Lower leg skin (tissue), 4 donors: ENCODE measurements at regions not wholly inside any gene's neighbourhood (a gene's known extent, or its start where the extent isn't known, plus 50 kb on each side); places are given as distances from the start of the nearest gene placed in this dataset.

Experiments used
- DNase-seq, 2 donors: peaks; one replicate each; pipeline ENCODE4 v3.0.0-alpha.2; 2019; ENCODE audit warnings: low spot score in 2 of 2
- H3K4me3 ChIP-seq: fragments of 200-600 bp; sonication (generic); 2 replicates; pipeline ENCODE4 v1.5.1; 2017; ENCODE audit warnings: mild to moderate bottlenecking, low read depth; ENCODE audit not compliant: poor library complexity, severe bottlenecking
- CTCF ChIP-seq, 3 donors: fragments of 450-650 bp; IDR thresholded peaks; one replicate each; pipeline ENCODE4 v1.5.1; 2016; ENCODE audit warnings: antibody characterized with exemption in 3 of 3, mild to moderate bottlenecking in 3 of 3, moderate library complexity in 2 of 3
- POLR2A ChIP-seq, 2 donors: fragments of 450-650 bp; IDR thresholded peaks; one replicate each; pipeline ENCODE4 v1.6.1; 2016 to 2017; ENCODE audit warnings: antibody characterized with exemption in 2 of 2, mild to moderate bottlenecking in 1 of 2, moderate library complexity in 1 of 2
- WGBS, 2 donors: methylation state at CpG; one replicate each; pipeline ENCODE4 v1.1.5; 2018; 5-methylcytosine and 5-hydroxymethylcytosine counted together
- intact Hi-C: fragments of 100-400 bp; cut with DNase I; formaldehyde crosslinking; loops from one replicate; pipeline ENCODE4 v1.15.0; 2023; ENCODE audit warnings: low total_unique reads

GRCh38 chr5:74138721-74139120 lies 501.8 kb downstream of the ENC1 start:
- intact Hi-C loops: no loop called here
- no peak overlapping the region for H3K4me3 ChIP-seq
- no peak for TF ChIP-seq POLR2A (IDR thresholded peaks at IDR 0.05)
- TF ChIP-seq CTCF (IDR thresholded peaks at IDR 0.05): no peak
- 86 to 95% methylated on average over 2 of the region's 2 CpGs for WGBS, 2 donors
- no peak for DNase-seq

DNA sequence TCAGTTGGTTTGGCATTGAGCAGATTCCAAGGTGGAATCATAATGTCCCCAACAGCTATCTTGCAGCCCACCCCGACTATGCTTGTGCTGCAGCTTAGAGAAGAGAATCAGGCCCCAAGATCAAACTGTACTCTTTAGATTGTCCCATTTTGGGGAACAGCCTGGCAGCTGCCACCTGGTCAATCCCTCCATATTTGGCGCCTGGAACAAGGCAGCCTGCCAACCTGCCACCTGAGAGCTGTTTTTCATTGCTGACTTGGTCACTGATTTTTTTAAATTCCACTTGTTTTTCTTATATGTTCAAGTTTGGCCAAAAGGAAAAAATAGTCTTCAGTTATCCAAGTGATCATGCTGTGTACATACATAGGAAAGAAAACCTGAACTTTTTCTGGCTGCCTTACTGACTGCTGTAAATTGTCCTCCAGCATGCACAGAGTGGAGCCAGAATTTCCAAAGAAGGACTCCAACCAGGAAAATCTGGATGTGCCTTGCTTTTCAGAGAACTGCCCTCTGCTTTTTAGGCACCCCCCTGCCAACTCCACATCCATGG lies 504.2 kb downstream of the ENC1 start:
- no peak for DNase-seq
- intact Hi-C loops: no loop called here
- H3K4me3 ChIP-seq: no peak overlapping the region
- TF ChIP-seq CTCF (IDR thresholded peaks at IDR 0.05) (no peak), POLR2A (IDR thresholded peaks at IDR 0.05) (no peak)
- WGBS, 2 donors: 92 to 93% methylated on average over 2 of the region's 2 CpGs

GRCh38 chr5:74135033-74135432 lies 505.5 kb downstream of the ENC1 start:
- WGBS, 2 donors: 94 to 100% methylated on average over 1 of the region's 1 CpG
- H3K4me3 ChIP-seq: no peak overlapping the region
- DNase-seq: no peak
- intact Hi-C loops: no loop called here
- TF ChIP-seq POLR2A (IDR thresholded peaks at IDR 0.05) (no peak), CTCF (IDR thresholded peaks at IDR 0.05) (no peak)

DNA sequence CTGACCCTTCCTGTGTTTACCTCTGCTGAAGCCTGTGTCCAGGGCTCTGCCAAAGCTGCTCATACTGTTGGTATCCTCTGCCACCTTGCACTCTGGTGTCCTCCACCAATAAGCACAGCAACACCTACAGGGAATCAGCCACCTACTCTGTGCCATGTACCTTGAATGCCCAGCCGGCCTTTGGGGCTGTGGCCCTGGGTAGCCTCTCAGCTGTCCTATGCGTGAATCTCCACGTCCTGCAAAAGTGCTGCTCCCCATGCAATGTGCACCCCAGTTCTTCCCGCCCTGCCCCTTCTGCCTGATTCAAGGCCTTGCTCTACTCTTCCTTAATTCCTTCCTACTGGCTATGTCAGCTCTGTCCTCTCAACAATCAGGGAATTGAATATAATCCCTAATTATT lies 506.5 kb downstream of the ARHGEF28 start:
- no peak for DNase-seq
- no peak overlapping the region for H3K4me3 ChIP-seq
- intact Hi-C loops: no loop called here
- no peak for TF ChIP-seq CTCF (IDR thresholded peaks at IDR 0.05)
- no peak for TF ChIP-seq POLR2A (IDR thresholded peaks at IDR 0.05)
- WGBS, 2 donors: 99 to 100% methylated on average over 4 of the region's 4 CpGs

GRCh38 chr5:74131250-74131649 lies 505.3 kb downstream of the ARHGEF28 start:
- no peak overlapping the region for H3K4me3 ChIP-seq
- intact Hi-C loops: no loop called here
- no peak for DNase-seq
- TF ChIP-seq POLR2A (IDR thresholded peaks at IDR 0.05): no peak
- TF ChIP-seq CTCF (IDR thresholded peaks at IDR 0.05): no peak
- WGBS, 2 donors: 86 to 95% methylated on average over 2 of the region's 2 CpGs
